MM.1S (cell line): ENCODE measurements at regions not wholly inside any gene's neighbourhood (a gene's known extent, or its start where the extent isn't known, plus 50 kb on each side); places are given as distances from the start of the nearest gene placed in this dataset.

ENCODE experiments used
- DNase-seq: peaks from one replicate; pipeline ENCODE4 v3.0.0-alpha.2; 2015
- H2AFZ ChIP-seq: fragments of 300-600 bp; sonication (generic); 2 replicates; pipeline ENCODE4 v1.6.0; 2016; ENCODE audit warnings: antibody characterized with exemption, low read length
- H3F3A ChIP-seq: fragments of 300-600 bp; sonication (generic); 2 replicates; pipeline ENCODE4 v1.6.1; 2016; ENCODE audit warnings: mild to moderate bottlenecking, antibody characterized with exemption, low read length, moderate library complexity, mixed read lengths; ENCODE audit not compliant: insufficient read depth
- H3K27ac ChIP-seq: fragments of 300-600 bp; sonication (generic); 2 replicates; pipeline ENCODE4 v1.5.1; 2016; ENCODE audit warnings: mild to moderate bottlenecking, low read length
- H3K27me3 ChIP-seq: fragments of 300-600 bp; sonication (generic); replicated peaks from 2 replicates; pipeline ENCODE4 v1.6.0; 2016; ENCODE audit warnings: low read length; ENCODE audit not compliant: insufficient read depth
- H3K36me3 ChIP-seq: fragments of 300-600 bp; sonication (generic); replicated peaks from 2 replicates; pipeline ENCODE4 v1.6.1; 2016; ENCODE audit warnings: mild to moderate bottlenecking, low read length, mixed read lengths; ENCODE audit not compliant: insufficient read depth
- H3K4me1 ChIP-seq: fragments of 300-600 bp; sonication (generic); 2 replicates; pipeline ENCODE4 v1.6.1; 2016; ENCODE audit warnings: low read length, mixed read lengths
- H3K4me2 ChIP-seq: fragments of 300-600 bp; sonication (generic); 2 replicates; pipeline ENCODE4 v1.6.0; 2016; ENCODE audit warnings: low read depth, low read length
- H3K4me3 ChIP-seq: fragments of 300-600 bp; sonication (generic); 2 replicates; pipeline ENCODE4 v1.5.1; 2016; ENCODE audit warnings: low read length, mixed read lengths
- H3K79me2 ChIP-seq: fragments of 300-600 bp; sonication (generic); 2 replicates; pipeline ENCODE4 v1.6.1; 2016; ENCODE audit warnings: mixed run types, low read length, mixed read lengths
- H3K9ac ChIP-seq: fragments of 300-600 bp; sonication (generic); 2 replicates; pipeline ENCODE4 v1.6.1; 2016; ENCODE audit warnings: low read length, mixed read lengths
- H3K9me2 ChIP-seq: fragments of 300-600 bp; sonication (generic); replicated peaks from 2 replicates; pipeline ENCODE4 v1.6.1; 2016; ENCODE audit warnings: mild to moderate bottlenecking, low read length, mixed read lengths; ENCODE audit not compliant: insufficient read depth
- H3K9me3 ChIP-seq: fragments of 300-600 bp; sonication (generic); replicated peaks from 2 replicates; pipeline ENCODE4 v1.6.1; 2016; ENCODE audit warnings: mild to moderate bottlenecking, low read length, mixed read lengths; ENCODE audit not compliant: insufficient read depth
- H4K20me1 ChIP-seq: fragments of 300-600 bp; sonication (generic); 2 replicates; pipeline ENCODE4 v1.6.1; 2016; ENCODE audit warnings: mild to moderate bottlenecking, low read length, moderate library complexity, mixed read lengths; ENCODE audit not compliant: insufficient read depth
- EZH2 ChIP-seq: fragments of 300-600 bp; sonication (generic); optimal IDR thresholded peaks from 2 replicates; pipeline ENCODE3; 2017; ENCODE audit warnings: low read depth, mild to moderate bottlenecking, antibody characterized with exemption, low read length, mixed read lengths
- EZH2phosphoT487 ChIP-seq: fragments of 300-600 bp; sonication (generic); IDR thresholded peaks from 2 replicates; pipeline ENCODE4 v1.6.1; 2018; ENCODE audit warnings: antibody characterized with exemption, low read length
- TF ChIP-seq, protein P1 (sequence below): fragments of 300-600 bp; sonication (generic); IDR thresholded peaks from 2 replicates; pipeline ENCODE4 v1.5.1; 2016; ENCODE audit warnings: antibody characterized with exemption, low read length, mixed read lengths

DNA sequence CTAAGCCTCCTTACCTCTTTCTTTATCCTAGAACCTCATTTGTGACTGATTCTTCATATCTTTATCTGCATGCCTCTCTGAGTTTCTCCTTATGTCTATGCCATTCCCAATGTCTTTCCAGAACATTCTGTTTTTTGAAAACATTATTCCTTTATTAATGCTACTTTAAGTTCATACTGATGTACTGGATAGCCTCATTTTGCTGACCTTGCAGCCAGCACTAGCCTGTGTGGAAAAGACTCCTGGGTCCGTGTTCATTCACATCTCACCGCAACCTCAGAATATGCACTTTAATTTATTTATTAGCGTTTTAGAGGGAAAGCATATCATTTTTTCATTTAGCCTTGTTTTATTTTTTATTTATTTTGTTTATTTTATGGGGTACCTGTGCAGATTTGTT is 208.1 kb upstream of the NPVF start:
- H2AFZ ChIP-seq, result no peak overlapping the region
- TF ChIP-seq EZH2, result no peak
- TF ChIP-seq, protein P1, sequence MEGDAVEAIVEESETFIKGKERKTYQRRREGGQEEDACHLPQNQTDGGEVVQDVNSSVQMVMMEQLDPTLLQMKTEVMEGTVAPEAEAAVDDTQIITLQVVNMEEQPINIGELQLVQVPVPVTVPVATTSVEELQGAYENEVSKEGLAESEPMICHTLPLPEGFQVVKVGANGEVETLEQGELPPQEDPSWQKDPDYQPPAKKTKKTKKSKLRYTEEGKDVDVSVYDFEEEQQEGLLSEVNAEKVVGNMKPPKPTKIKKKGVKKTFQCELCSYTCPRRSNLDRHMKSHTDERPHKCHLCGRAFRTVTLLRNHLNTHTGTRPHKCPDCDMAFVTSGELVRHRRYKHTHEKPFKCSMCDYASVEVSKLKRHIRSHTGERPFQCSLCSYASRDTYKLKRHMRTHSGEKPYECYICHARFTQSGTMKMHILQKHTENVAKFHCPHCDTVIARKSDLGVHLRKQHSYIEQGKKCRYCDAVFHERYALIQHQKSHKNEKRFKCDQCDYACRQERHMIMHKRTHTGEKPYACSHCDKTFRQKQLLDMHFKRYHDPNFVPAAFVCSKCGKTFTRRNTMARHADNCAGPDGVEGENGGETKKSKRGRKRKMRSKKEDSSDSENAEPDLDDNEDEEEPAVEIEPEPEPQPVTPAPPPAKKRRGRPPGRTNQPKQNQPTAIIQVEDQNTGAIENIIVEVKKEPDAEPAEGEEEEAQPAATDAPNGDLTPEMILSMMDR, result no peak
- no peak for TF ChIP-seq EZH2phosphoT487
- H3K4me3 ChIP-seq, result no peak overlapping the region
- no peaks in the 10 kb centered on the region for H3K36me3 ChIP-seq
- no peak overlapping the region for H3K4me2 ChIP-seq
- H3K27ac ChIP-seq, result no peak overlapping the region
- no peak overlapping the region for H3K9ac ChIP-seq
- H3K9me2 ChIP-seq, result no peaks in the 10 kb centered on the region
- no peaks in the 10 kb centered on the region for H3F3A ChIP-seq
- no peaks in the 10 kb centered on the region for H3K79me2 ChIP-seq
- no peaks in the 10 kb centered on the region for H4K20me1 ChIP-seq
- no peaks in the 10 kb centered on the region for H3K27me3 ChIP-seq
- no peaks in the 10 kb centered on the region for H3K9me3 ChIP-seq
- no peaks in the 10 kb centered on the region for H3K4me1 ChIP-seq
- no peak for DNase-seq

DNA sequence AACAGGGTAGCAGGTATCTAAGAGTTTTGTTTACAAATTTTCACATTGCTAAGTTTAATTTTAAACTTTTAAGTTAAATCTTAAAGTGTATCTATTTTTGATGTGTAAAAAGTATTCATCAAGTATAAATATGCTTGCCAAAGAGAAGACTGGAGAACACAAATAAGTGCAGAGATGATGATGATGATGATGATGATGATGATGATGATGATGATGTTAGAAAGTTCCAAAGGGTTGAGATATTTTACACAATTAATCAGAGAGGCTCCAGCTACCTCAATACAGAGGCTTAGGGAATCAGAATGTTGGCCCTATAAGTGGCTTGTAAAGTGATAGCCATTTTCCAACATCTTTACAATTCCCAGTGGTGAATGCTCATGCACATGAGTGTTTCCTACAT is 209.0 kb upstream of the NPVF start:
- DNase-seq, result no peak
- H3K79me2 ChIP-seq, result no peaks in the 10 kb centered on the region
- H3K9me3 ChIP-seq, result no peaks in the 10 kb centered on the region
- H3K9ac ChIP-seq, result no peak overlapping the region
- no peak overlapping the region for H3K27ac ChIP-seq
- H2AFZ ChIP-seq, result no peak overlapping the region
- H3K4me2 ChIP-seq, result no peak overlapping the region
- H4K20me1 ChIP-seq, result no peaks in the 10 kb centered on the region
- no peak overlapping the region for H3K4me3 ChIP-seq
- H3F3A ChIP-seq, result no peaks in the 10 kb centered on the region
- TF ChIP-seq, protein P1, result no peak
- TF ChIP-seq EZH2phosphoT487 (no peak), EZH2 (no peak)
- H3K4me1 ChIP-seq, result no peaks in the 10 kb centered on the region
- no peaks in the 10 kb centered on the region for H3K9me2 ChIP-seq
- no peaks in the 10 kb centered on the region for H3K36me3 ChIP-seq
- no peaks in the 10 kb centered on the region for H3K27me3 ChIP-seq

DNA sequence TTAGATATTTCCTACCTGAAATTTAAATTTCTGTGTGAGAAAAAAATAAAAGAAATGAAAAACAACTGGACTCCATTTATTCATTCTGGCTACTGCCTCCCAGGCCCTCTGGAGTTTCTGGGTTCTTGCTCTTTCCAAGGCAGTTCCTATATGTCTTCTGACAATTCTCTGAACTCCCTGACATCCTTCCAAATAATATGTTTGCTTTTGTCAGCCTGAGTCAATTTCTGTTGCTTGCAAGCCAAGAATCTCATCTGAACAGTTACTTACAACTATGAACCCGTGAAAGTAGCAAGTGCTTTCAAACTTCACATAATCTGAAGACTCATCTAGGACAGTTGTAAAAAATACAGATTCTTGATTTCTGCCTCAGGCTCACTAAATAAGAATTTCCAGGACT is 216.7 kb upstream of the NPVF start:
- Histone ChIP-seq H3K4me3 (no peak overlapping the region), H3K9me3 (no peaks in the 10 kb centered on the region)
- DNase-seq, result no peak

More for the DNA sequence above, 216.7 kb upstream of the NPVF start:
- no peak overlapping the region for H2AFZ ChIP-seq
- H3K4me2 ChIP-seq, result no peak overlapping the region
- TF ChIP-seq, protein P1, result no peak
- TF ChIP-seq EZH2, result no peak
- no peak for TF ChIP-seq EZH2phosphoT487
- H3K9ac ChIP-seq, result no peak overlapping the region
- no peaks in the 10 kb centered on the region for H3F3A ChIP-seq
- H3K27me3 ChIP-seq, result no peaks in the 10 kb centered on the region
- no peaks in the 10 kb centered on the region for H4K20me1 ChIP-seq
- H3K36me3 ChIP-seq, result no peaks in the 10 kb centered on the region
- H3K27ac ChIP-seq, result no peak overlapping the region
- H3K9me2 ChIP-seq, result no peaks in the 10 kb centered on the region
- no peaks in the 10 kb centered on the region for H3K4me1 ChIP-seq
- no peaks in the 10 kb centered on the region for H3K79me2 ChIP-seq
